Right lobe of liver (tissue), 6 donors: ENCODE measurements at regions not wholly inside any gene's neighbourhood (a gene's known extent, or its start where the extent isn't known, plus 50 kb on each side); places are given as distances from the start of the nearest gene placed in this dataset.

Source experiments
- ATAC-seq, 4 donors: fragments of 200-7000 bp; cut with Tn5 transposase; one replicate each; pipeline ENCODE4 v1.9.1; 2020; ENCODE audit warnings: mild to moderate bottlenecking in 4 of 4, moderate library complexity in 4 of 4
- DNase-seq, 3 donors: peaks; one replicate each; pipeline ENCODE4 v3.0.0-alpha.2; 2020
- H3K27ac ChIP-seq, 3 donors: fragments of 200-600 bp; one replicate each; pipeline ENCODE4 v1.8.0; 2022
- H3K27me3 ChIP-seq, 2 donors: fragments of 200-600 bp; one replicate each; pipeline ENCODE4 v1.8.0; 2022
- H3K36me3 ChIP-seq, 4 donors: fragments of 200-600 bp; sonication (generic) in 1 of 4; one replicate each; pipeline versions ENCODE4 v1.5.1 to v1.8.0; 2017 to 2022; ENCODE audit warnings: control low read depth in 1 of 4
- H3K4me1 ChIP-seq, 4 donors: fragments of 200-600 bp; sonication (generic) in 1 of 4; one replicate each; pipeline versions ENCODE4 v1.5.1 to v1.8.0; 2017 to 2022; ENCODE audit warnings: control low read depth in 1 of 4
- H3K4me3 ChIP-seq, 3 donors: fragments of 200-600 bp; one replicate each; pipeline ENCODE4 v1.8.0; 2022
- H3K9me3 ChIP-seq, 4 donors: fragments of 200-600 bp; sonication (generic) in 1 of 4; one replicate each; pipeline versions ENCODE4 v1.5.1 to v1.8.0; 2017 to 2022; ENCODE audit warnings: control low read depth in 1 of 4
- POLR2A ChIP-seq: fragments of 450-650 bp; IDR thresholded peaks from one replicate; pipeline ENCODE4 v1.6.1; 2017; ENCODE audit warnings: antibody characterized with exemption, mild to moderate bottlenecking
- WGBS: methylation state at CpG from one replicate; pipeline ENCODE4 v1.1.6; 2018; ENCODE audit warnings: low coverage, low lambda C conversion rate; ENCODE audit not compliant: insufficient coverage; ENCODE audit errors: missing lambda C conversion rate; 5-methylcytosine and 5-hydroxymethylcytosine counted together
- intact Hi-C, 2 donors: fragments of 100-400 bp; cut with DNase I; formaldehyde crosslinking; loops; one replicate each; pipeline versions ENCODE4 v1.11.2 to v1.14.1; 2022
- TF ChIP-seq, protein P1 (sequence below), 4 donors: fragments of 200-600 bp in 3 of 4; fragments of 450-650 bp in 1 of 4; IDR thresholded peaks; one replicate each; pipeline versions ENCODE4 v1.5.1 to v1.8.0; 2016 to 2022; ENCODE audit warnings: antibody characterized with exemption in 4 of 4, mild to moderate bottlenecking in 2 of 4
- donor health status: DM: no; HTN: yes; CAD: no.
- donor health status: DM: no; HTN: no; CAD: no.
- donor health status: DM: no; HTN: no; CAD: no.
- donor health status: DM: no; HTN: yes; CAD: no.
- donor health status: DM: no; HTN: yes; CAD: no.

DNA sequence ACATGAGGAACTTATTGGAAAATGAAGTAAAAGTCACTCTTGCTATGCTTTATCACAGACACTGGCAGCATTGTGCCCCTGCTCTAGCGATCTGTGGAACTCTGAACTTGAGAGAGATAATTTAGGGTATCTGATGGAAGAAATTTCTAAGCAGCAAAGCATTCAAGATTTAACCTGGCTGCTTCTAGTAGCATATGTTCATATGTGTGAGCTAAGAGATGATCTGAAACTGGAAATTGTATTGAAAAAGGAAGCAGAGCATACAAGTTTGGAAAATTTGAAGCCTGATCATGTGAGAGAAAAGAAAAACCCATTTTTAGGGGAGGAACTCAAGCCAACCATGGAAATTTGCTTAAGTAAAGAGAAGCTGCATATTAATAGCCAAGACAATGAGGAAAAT, 657.7 kb downstream of the TRAM1L1 start:
- 23% methylated on average over 1 of the region's 1 CpG for WGBS
- Histone ChIP-seq H3K4me1 (no peaks in the 10 kb centered on the region), H3K4me3 (no peak overlapping the region), H3K9me3 (peaks cover 0 to 4% (median 0%) of the 10 kb centered on the region in 4 donors), H3K27me3 (no peaks in the 10 kb centered on the region), H3K36me3 (no peaks in the 10 kb centered on the region), H3K27ac (no peak overlapping the region)
- no peak for ATAC-seq
- intact Hi-C loops = no loop called here
- TF ChIP-seq, protein P1, sequence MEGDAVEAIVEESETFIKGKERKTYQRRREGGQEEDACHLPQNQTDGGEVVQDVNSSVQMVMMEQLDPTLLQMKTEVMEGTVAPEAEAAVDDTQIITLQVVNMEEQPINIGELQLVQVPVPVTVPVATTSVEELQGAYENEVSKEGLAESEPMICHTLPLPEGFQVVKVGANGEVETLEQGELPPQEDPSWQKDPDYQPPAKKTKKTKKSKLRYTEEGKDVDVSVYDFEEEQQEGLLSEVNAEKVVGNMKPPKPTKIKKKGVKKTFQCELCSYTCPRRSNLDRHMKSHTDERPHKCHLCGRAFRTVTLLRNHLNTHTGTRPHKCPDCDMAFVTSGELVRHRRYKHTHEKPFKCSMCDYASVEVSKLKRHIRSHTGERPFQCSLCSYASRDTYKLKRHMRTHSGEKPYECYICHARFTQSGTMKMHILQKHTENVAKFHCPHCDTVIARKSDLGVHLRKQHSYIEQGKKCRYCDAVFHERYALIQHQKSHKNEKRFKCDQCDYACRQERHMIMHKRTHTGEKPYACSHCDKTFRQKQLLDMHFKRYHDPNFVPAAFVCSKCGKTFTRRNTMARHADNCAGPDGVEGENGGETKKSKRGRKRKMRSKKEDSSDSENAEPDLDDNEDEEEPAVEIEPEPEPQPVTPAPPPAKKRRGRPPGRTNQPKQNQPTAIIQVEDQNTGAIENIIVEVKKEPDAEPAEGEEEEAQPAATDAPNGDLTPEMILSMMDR (IDR thresholded peaks at IDR 0.05) = no peak
- TF ChIP-seq POLR2A = no peak
- no peak for DNase-seq

DNA sequence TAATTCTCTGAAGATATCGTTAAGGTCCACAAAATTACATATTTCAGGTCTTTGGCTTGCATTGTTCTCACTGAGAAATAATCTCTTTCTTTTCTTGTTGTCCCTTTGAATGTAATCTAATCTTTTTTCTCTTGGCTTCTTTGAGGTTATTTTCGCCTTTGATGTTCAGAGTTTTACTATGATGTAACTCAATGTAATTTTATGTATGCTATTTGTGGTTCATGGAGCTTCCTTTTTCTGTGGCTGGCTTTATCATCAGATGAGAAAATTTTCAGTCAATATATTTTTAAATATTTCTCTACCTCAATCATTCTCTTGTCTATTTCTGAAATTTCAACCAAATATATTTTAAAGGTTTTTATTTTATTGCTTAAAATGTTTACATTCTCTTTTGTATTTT, 672.2 kb downstream of the TRAM1L1 start:
- DNase-seq = no peak
- TF ChIP-seq, protein P1 (IDR thresholded peaks at IDR 0.05) = no peak
- no peak for TF ChIP-seq POLR2A
- no peak for ATAC-seq
- H3K4me1 ChIP-seq = no peaks in the 10 kb centered on the region
- H3K27ac ChIP-seq = no peak overlapping the region
- H3K36me3 ChIP-seq = no peaks in the 10 kb centered on the region
- 44% methylated on average over 2 of the region's 2 CpGs for WGBS
- intact Hi-C loops = no loop called here
- no peaks in the 10 kb centered on the region for H3K27me3 ChIP-seq
- H3K4me3 ChIP-seq = no peak overlapping the region
- H3K9me3 ChIP-seq = no peaks in the 10 kb centered on the region

DNA sequence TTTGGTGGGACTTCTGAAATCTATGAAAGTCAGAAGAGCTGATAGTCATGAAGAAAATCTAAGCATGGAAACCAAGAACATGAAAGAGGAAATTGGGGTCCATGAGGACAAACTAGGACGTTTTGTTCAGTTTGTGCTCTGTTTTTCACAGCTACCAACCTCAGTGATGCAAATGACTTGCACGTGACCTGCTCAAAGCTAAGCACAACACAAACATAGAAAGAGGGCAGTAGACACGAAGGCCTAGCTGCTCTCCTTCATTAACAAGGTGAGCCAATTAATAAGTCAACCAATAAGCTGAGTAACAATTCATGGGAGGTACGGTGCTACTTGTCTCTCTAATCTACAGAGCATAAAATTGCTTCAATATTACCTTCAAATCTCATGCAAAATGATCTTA, 684.1 kb downstream of the TRAM1L1 start:
- Histone ChIP-seq H3K9me3 (no peaks in the 10 kb centered on the region), H3K4me3 (no peak overlapping the region), H3K27me3 (peaks cover 0 to 5% of the 10 kb centered on the region in 2 donors), H3K36me3 (no peaks in the 10 kb centered on the region), H3K27ac (no peak overlapping the region), H3K4me1 (no peaks in the 10 kb centered on the region)
- TF ChIP-seq, protein P1 (IDR thresholded peaks at IDR 0.05) = no peak
- no peak for TF ChIP-seq POLR2A
- DNase-seq (no peak), ATAC-seq (no peak)
- intact Hi-C loops = no loop called here
- WGBS = 30% methylated on average over 4 of the region's 4 CpGs

DNA sequence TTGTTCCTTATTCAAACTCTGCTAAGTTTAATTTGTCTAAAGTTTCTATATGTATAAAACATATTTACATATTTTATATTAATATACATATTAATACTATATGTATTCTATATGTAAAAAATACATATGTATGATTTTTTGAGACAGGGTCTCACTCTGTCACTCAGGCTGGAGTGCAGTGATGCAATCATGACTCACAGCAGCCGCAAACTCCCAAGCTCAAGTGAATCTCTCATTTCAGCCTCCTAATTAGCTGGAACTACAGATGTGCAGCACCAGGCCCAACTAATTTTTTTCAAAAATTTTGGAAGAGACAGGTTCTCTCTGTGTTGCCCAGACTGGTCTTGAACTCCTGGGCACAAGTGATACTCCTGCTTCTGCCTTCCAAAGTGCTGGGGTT, 684.9 kb downstream of the TRAM1L1 start:
- Histone ChIP-seq H3K9me3 (no peaks in the 10 kb centered on the region), H3K36me3 (no peaks in the 10 kb centered on the region), H3K4me1 (no peaks in the 10 kb centered on the region), H3K27ac (no peak overlapping the region), H3K27me3 (peaks cover 0 to 5% of the 10 kb centered on the region in 2 donors), H3K4me3 (no peak overlapping the region)
- intact Hi-C loops = no loop called here
- no peak for ATAC-seq
- 56% methylated on average over 1 of the region's 1 CpG for WGBS
- no peak for TF ChIP-seq POLR2A
- TF ChIP-seq, protein P1 (IDR thresholded peaks at IDR 0.05) = no peak
- no peak for DNase-seq

DNA sequence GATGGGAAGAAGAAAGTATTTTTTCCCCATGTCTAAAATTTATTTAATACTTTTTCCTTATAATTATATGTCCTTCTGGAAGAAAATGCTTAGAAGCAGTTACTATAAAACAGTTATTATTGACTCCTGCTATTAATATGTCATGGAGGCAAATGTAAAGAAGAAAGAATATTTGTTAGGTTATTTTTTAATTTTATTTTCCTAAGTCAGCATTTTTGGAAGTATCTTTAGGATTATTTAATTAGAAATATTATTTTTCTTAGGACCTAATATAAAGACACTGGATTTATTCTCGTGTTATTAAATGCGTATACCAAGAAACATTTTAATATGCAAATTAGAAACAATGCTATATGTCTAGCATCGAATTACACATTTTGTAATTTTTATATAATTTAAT, 687.7 kb downstream of the TRAM1L1 start:
- Histone ChIP-seq H3K27ac (no peak overlapping the region), H3K4me1 (no peaks in the 10 kb centered on the region), H3K4me3 (no peak overlapping the region), H3K27me3 (no peaks in the 10 kb centered on the region), H3K9me3 (no peaks in the 10 kb centered on the region), H3K36me3 (no peaks in the 10 kb centered on the region)
- ATAC-seq (no peak), DNase-seq (no peak)
- intact Hi-C loops = no loop called here
- TF ChIP-seq POLR2A = no peak
- TF ChIP-seq, protein P1 (IDR thresholded peaks at IDR 0.05) = no peak
- 58% methylated on average over 3 of the region's 3 CpGs for WGBS
